ENCODE measurements at regions not wholly inside any gene's neighbourhood (a gene's known extent, or its start where the extent isn't known, plus 50 kb on each side); places are given as distances from the start of the nearest gene placed in this dataset.

DNA sequence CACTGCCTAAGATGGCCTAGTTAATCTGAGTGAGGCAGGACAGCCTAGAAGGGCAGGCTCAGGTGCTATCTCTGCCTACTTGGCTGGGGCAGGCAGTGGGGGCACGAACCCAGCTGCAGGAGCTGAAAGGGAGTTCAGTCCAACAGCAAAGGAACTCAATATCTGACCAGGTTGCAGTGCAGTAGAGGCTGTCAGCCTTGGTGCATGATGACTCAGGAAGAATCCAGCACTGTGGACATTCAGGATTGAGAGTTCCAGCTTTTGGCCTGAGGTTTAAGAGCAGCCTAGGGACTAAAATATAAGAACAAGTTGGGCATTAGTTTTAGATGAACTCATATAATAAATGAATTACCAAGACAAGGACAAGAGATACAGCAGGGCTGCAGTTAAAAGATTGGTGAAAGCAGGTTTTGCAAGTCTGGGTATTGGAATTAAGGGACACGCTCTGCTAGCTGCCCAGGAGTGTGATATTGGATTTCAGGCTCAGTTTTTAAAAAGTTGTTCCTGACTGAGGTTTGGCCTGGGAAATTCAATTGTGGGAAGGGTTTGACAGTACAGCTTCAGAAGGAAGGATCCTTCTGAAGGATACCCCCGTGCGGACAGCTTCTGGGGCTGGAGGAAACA, 64.7 kb upstream of the ATG10 start:
- Histone ChIP-seq H4K20me1 (ENCODE audit: insufficient read depth, low read length) (no peaks in the 10 kb centered on the region), H2AK5ac (ENCODE audit: low read depth, low read length) (no peak overlapping the region), H3K9me1 (ENCODE audit: insufficient read depth, low read length) (peaks cover 6% of the 10 kb centered on the region; the same call in 1 of the 2 replicates), H3K4ac (ENCODE audit: low read depth, low read length) (no peak overlapping the region; the same call in 1 of the 2 replicates), H3K4me3 (ENCODE audit: insufficient read depth, low read depth, low read length) (no peak overlapping the region), H3K4me2 (ENCODE audit: low read depth, low read length) (no peak overlapping the region), H3K9me3 (ENCODE audit: control insufficient read depth, insufficient read depth, low read length) (no peaks in the 10 kb centered on the region), H3K18ac (ENCODE audit: low read depth, low read length) (no peak overlapping the region), H4K91ac (ENCODE audit: insufficient read depth, low read depth, low read length) (no peak overlapping the region), H2BK5ac (ENCODE audit: low read depth, low read length, poor library complexity, severe bottlenecking) (no peak overlapping the region), H3K27me3 (ENCODE audit: control insufficient read depth, insufficient read depth, low read length) (no peaks in the 10 kb centered on the region), H3K23ac (ENCODE audit: low read depth, low read length) (no peak overlapping the region), H3K79me1 (ENCODE audit: low read depth in 1 of 2, low read length in 2 of 2) (no peaks in the 10 kb centered on the region), H2BK15ac (ENCODE audit: low read depth, low read length) (no peak overlapping the region), H2AK9ac (replicated peaks; ENCODE audit: low read depth, low read length, poor library complexity) (no peak overlapping the region), H3K9ac (ENCODE audit: low read depth, low read length) (no peak overlapping the region), H3K56ac (ENCODE audit: extremely low read depth, insufficient read depth, low read length) (no peak overlapping the region), H3K14ac (replicated peaks; ENCODE audit: low read depth, low read length) (0 out of 2 replicates have a peak overlapping the region, but pooled peaks have one; percentile 29), H3K4me1 (ENCODE audit: control insufficient read depth, insufficient read depth, low read length) (peaks cover 3% of the 10 kb centered on the region; the same call in 1 of the 2 replicates), H3K36me3 (ENCODE audit: control insufficient read depth, insufficient read depth, low read length) (no peaks in the 10 kb centered on the region), H4K5ac (ENCODE audit: low read depth, low read length) (no peak overlapping the region), H3K27ac (ENCODE audit: insufficient read depth, low read length) (no peak overlapping the region), H2BK20ac (ENCODE audit: low read depth, low read length) (no peak overlapping the region), H2BK120ac (ENCODE audit: low read depth, low read length) (no peak overlapping the region), H4K8ac (ENCODE audit: low read depth in 2 of 2, low read length in 2 of 2) (no peak overlapping the region), H2AFZ (replicated peaks; ENCODE audit: low read length, poor library complexity) (peak overlapping the region; percentile 51)
- dilution Hi-C loops (cut with HindIII; ENCODE audit: low sequenced_read_pairs, unreplicated experiment) = no loop called here
- no TSS peak for BruUV-seq (replicated peaks)
- ChIA-PET POLR2A (ENCODE audit: unreplicated experiment) (no interaction called here), CTCF (no interaction called here)
- DNase-seq = peak; percentile 14
- 71% methylated on average over 1 of the region's 4 CpGs; no CpG with 5 or more reads in 1 of the 2 experiments for WGBS, 2 experiments (ENCODE audit: extremely low coverage in 2 of 2, insufficient read length in 1 of 2)
- ATAC-seq (ENCODE audit: low read depth) = peak; percentile 53; the same call in 1 of the 2 replicates
- in situ Hi-C loops (cut with MboI; ENCODE audit: low sequenced_read_pairs) = no loop called here
- intact Hi-C loops (cut with micrococcal nuclease) = no loop called here
- no peak for TF ChIP-seq BHLHE40 (IDR thresholded peaks at IDR 0.05; ENCODE audit: low read depth, low read length)
- TF ChIP-seq, protein P1, sequence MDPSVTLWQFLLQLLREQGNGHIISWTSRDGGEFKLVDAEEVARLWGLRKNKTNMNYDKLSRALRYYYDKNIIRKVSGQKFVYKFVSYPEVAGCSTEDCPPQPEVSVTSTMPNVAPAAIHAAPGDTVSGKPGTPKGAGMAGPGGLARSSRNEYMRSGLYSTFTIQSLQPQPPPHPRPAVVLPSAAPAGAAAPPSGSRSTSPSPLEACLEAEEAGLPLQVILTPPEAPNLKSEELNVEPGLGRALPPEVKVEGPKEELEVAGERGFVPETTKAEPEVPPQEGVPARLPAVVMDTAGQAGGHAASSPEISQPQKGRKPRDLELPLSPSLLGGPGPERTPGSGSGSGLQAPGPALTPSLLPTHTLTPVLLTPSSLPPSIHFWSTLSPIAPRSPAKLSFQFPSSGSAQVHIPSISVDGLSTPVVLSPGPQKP (IDR thresholded peaks at IDR 0.05; ENCODE audit: borderline replicate concordance, low read depth, low read length) = no peak
- TF ChIP-seq CEBPB (IDR thresholded peaks at IDR 0.05; ENCODE audit: low read depth, low read length) = no peak
- TF ChIP-seq RAD21 (IDR thresholded peaks at IDR 0.05; ENCODE audit: low read length) = no peak
- TF ChIP-seq MAZ (IDR thresholded peaks at IDR 0.05; ENCODE audit: borderline replicate concordance, low read depth, low read length) = no peak
- TF ChIP-seq, protein P2, sequence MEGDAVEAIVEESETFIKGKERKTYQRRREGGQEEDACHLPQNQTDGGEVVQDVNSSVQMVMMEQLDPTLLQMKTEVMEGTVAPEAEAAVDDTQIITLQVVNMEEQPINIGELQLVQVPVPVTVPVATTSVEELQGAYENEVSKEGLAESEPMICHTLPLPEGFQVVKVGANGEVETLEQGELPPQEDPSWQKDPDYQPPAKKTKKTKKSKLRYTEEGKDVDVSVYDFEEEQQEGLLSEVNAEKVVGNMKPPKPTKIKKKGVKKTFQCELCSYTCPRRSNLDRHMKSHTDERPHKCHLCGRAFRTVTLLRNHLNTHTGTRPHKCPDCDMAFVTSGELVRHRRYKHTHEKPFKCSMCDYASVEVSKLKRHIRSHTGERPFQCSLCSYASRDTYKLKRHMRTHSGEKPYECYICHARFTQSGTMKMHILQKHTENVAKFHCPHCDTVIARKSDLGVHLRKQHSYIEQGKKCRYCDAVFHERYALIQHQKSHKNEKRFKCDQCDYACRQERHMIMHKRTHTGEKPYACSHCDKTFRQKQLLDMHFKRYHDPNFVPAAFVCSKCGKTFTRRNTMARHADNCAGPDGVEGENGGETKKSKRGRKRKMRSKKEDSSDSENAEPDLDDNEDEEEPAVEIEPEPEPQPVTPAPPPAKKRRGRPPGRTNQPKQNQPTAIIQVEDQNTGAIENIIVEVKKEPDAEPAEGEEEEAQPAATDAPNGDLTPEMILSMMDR (conservative IDR thresholded peaks at IDR 0.05; ENCODE audit: low read depth, low read length) = no peak
- no peak for TF ChIP-seq SMC3 (IDR thresholded peaks at IDR 0.05; ENCODE audit: low read depth, low read length)
- TF ChIP-seq RFX5 (IDR thresholded peaks at IDR 0.05; ENCODE audit: low read depth, low read length) = no peak
- no peak for TF ChIP-seq MAFK (IDR thresholded peaks at IDR 0.05; ENCODE audit: low read depth, low read length)
- TF ChIP-seq RCOR1 (IDR thresholded peaks at IDR 0.05; ENCODE audit: insufficient replicate concordance, low read length) = no peak
- no peak for TF ChIP-seq CHD1 (IDR thresholded peaks at IDR 0.05; ENCODE audit: low read depth, low read length)
- no peak for TF ChIP-seq FOS (IDR thresholded peaks at IDR 0.05; ENCODE audit: low read depth, low read length)
- TF ChIP-seq, protein P3, sequence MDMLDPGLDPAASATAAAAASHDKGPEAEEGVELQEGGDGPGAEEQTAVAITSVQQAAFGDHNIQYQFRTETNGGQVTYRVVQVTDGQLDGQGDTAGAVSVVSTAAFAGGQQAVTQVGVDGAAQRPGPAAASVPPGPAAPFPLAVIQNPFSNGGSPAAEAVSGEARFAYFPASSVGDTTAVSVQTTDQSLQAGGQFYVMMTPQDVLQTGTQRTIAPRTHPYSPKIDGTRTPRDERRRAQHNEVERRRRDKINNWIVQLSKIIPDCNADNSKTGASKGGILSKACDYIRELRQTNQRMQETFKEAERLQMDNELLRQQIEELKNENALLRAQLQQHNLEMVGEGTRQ (IDR thresholded peaks at IDR 0.05; ENCODE audit: low read depth, low read length) = no peak
- TF ChIP-seq NFE2L2 (IDR thresholded peaks at IDR 0.05; ENCODE audit: low read depth, low read length) = no peak
- TF ChIP-seq MXI1 (IDR thresholded peaks at IDR 0.05; ENCODE audit: borderline replicate concordance, low read depth, low read length) = no peak
- TF ChIP-seq POLR2A (IDR thresholded peaks at IDR 0.05; ENCODE audit: low read depth, low read length) = no peak
